GM12873 (cell line): ENCODE measurements at regions not wholly inside any gene's neighbourhood (a gene's known extent, or its start where the extent isn't known, plus 50 kb on each side); places are given as distances from the start of the nearest gene placed in this dataset.

Experiments used
- TF ChIP-seq, protein P1 (sequence below): IDR thresholded peaks from 2 replicates; pipeline ENCODE4 v1.5.1; 2012; ENCODE audit warnings: low read depth, mild to moderate bottlenecking, moderate library complexity, low read length, control low read depth; ENCODE audit not compliant: insufficient read depth; ENCODE audit errors: missing control alignments

- TF ChIP-seq, protein P1, sequence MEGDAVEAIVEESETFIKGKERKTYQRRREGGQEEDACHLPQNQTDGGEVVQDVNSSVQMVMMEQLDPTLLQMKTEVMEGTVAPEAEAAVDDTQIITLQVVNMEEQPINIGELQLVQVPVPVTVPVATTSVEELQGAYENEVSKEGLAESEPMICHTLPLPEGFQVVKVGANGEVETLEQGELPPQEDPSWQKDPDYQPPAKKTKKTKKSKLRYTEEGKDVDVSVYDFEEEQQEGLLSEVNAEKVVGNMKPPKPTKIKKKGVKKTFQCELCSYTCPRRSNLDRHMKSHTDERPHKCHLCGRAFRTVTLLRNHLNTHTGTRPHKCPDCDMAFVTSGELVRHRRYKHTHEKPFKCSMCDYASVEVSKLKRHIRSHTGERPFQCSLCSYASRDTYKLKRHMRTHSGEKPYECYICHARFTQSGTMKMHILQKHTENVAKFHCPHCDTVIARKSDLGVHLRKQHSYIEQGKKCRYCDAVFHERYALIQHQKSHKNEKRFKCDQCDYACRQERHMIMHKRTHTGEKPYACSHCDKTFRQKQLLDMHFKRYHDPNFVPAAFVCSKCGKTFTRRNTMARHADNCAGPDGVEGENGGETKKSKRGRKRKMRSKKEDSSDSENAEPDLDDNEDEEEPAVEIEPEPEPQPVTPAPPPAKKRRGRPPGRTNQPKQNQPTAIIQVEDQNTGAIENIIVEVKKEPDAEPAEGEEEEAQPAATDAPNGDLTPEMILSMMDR, result no peak
Measured at GRCh38 chr16:86931410-86931941, 353.1 kb downstream of the FOXL1 start.

DNA sequence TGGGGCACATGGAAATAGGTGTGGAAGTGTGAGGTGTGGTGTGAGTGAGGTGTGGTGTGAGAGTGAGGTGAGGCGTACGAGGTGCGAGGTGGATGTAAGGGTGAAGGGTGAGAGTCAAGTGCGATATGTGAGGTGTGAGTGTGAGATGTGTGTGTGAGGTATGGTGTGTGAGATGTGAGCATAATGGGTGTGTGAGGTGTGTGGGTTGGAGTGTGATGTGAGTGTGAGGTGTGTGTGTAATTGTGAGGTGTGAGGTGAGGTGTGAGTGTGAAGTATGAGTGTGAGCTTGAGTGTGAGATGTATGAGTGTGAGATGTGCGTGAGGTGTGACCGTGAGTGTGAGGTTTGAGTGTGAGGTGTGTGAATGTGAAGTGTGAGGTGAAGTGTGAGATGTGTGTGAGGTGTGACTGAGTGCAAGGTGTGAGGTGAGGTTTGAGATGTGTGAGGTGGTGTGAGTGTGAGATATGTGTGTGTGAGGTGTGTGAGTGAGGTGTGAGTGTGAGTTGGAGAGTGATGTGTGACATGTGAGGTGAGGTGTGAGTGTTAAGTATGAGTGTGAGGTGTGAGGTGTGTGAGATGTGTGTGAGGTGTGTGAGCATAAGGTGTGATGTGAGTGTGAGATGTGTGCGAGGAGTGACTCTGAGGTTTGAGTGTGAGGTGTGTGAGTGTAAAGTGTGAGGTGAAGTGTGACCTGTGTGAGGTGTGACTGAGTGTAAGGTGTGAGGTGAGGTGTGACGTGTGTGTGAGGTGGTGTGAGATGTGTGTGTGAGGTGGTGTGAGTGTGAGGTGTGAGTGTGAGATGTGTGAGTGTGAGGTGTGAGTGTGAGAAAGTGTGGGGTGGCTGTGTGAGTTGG lies 354.0 kb downstream of the FOXL1 start:
- TF ChIP-seq, protein P1, result no peak

DNA sequence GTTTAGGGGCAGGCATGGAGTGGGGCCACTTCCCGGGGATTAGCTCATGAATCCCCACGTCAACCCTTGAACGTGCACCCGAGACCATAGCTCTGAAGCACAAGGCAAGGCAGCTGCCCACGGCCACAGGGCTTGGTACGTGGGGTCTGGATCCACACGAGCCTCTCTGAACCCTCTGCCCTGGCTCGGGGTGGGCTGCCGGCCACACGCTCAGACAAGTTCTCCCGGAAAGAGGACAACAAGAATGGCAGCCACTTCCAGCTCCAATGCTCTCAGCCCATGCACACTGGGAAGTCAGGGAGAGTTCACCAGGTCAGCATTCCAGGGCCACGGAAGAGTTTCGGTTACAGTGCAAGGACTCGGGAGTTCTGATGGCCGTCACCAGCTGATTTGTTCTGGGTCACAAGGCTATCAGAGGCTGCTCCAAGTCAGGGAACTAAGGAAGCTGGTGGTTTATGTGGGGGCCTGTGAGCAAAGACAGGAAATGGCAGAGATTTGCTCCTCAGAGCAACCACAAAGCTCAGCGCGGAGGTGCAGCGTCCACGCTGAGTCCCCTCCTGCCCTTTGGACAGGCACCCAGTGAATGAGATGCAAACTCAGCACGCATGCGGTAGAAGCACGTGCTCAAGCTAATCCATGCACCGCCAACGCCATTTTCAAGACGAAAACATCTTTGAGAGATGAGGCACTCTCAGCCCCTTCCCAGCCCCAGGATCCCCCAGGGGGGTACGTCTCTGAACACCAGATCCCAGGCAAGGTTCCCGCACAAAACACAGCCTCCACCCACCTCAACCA lies 356.4 kb downstream of the FOXL1 start:
- TF ChIP-seq, protein P1, result no peak

- TF ChIP-seq, protein P1, result no peak
Measured at GRCh38 chr16:86939609-86940008, 361.3 kb downstream of the FOXL1 start.

GRCh38 chr16:86941731-86942130 lies 363.4 kb downstream of the FOXL1 start:
- TF ChIP-seq, protein P1, result no peak

- TF ChIP-seq, protein P1, result no peak
Measured at GRCh38 chr16:86942151-86943051, 364.1 kb downstream of the FOXL1 start.
